ENCODE measurements at regions not wholly inside any gene's neighbourhood (a gene's known extent, or its start where the extent isn't known, plus 50 kb on each side); places are given as distances from the start of the nearest gene placed in this dataset.
"Not testable (repeated sequence)": the region's sequence is repeated elsewhere in the genome, so short reads cannot be mapped to it uniquely, and the experiment has no call there.

- not testable (repeated sequence) for TF ChIP-seq CTCF, POLR2A (IDR thresholded peaks at IDR 0.05)
These were observed 1323.6 kb upstream of the ALCAM start for GRCh38 chr3:104043001-104043543.
